Neural cell (in vitro differentiated cells): ENCODE measurements at regions not wholly inside any gene's neighbourhood (a gene's known extent, or its start where the extent isn't known, plus 50 kb on each side); places are given as distances from the start of the nearest gene placed in this dataset.

ENCODE experiments used
- H2AFZ ChIP-seq: fragments of 200-600, 300-800 bp; sonication (generic), shearing (Covaris generic); 2 replicates; pipeline ENCODE4 v1.6.0; 2014; ENCODE audit warnings: low read depth, mild to moderate bottlenecking, antibody characterized with exemption, low read length, moderate library complexity
- H3F3A ChIP-seq: fragments of 200-600 bp; shearing (Covaris generic); 2 replicates; pipeline ENCODE4 v1.6.1; 2016; ENCODE audit warnings: mild to moderate bottlenecking, moderate library complexity, mixed read lengths, antibody characterized with exemption, low read length; ENCODE audit not compliant: insufficient read depth, poor library complexity, severe bottlenecking
- H3K27ac ChIP-seq: fragments of 200-600, 300-800 bp; sonication (generic), shearing (Covaris generic); 2 replicates; pipeline ENCODE4 v1.5.1; 2014; ENCODE audit warnings: mild to moderate bottlenecking, low read length, moderate library complexity
- H3K27me3 ChIP-seq: fragments of 300-800, 200-600 bp; sonication (generic), shearing (Covaris generic); 2 replicates; pipeline ENCODE4 v1.6.0; 2014; ENCODE audit warnings: mild to moderate bottlenecking, low read depth, low read length, moderate library complexity; ENCODE audit not compliant: insufficient read depth
- H3K36me3 ChIP-seq: fragments of 300-800, 200-600 bp; sonication (generic), shearing (Covaris generic); 2 replicates; pipeline ENCODE4 v1.5.1; 2014; ENCODE audit warnings: mild to moderate bottlenecking, antibody characterized with exemption, low read length, moderate library complexity; ENCODE audit not compliant: insufficient read depth
- H3K4me2 ChIP-seq: fragments of 300-800, 200-600 bp; sonication (generic), shearing (Covaris generic); 2 replicates; pipeline ENCODE4 v1.6.0; 2014; ENCODE audit warnings: mild to moderate bottlenecking, low read length
- H3K4me3 ChIP-seq: fragments of 300-800, 200-600 bp; sonication (generic), shearing (Covaris generic); 2 replicates; pipeline ENCODE4 v1.5.1; 2014; ENCODE audit warnings: mild to moderate bottlenecking, low read length, moderate library complexity
- H3K79me2 ChIP-seq: fragments of 200-600 bp; shearing (Covaris generic); replicated peaks from 2 replicates; pipeline ENCODE4 v1.6.0; 2014; ENCODE audit warnings: mild to moderate bottlenecking, low read length, moderate library complexity; ENCODE audit not compliant: insufficient read depth
- H3K9ac ChIP-seq: fragments of 300-800, 200-600 bp; sonication (generic), shearing (Covaris generic); 2 replicates; pipeline ENCODE4 v1.6.1; 2016; ENCODE audit warnings: mild to moderate bottlenecking, low read length, mixed read lengths
- H3K9me2 ChIP-seq: fragments of 200-600 bp; shearing (Covaris generic); 2 replicates; pipeline ENCODE4 v1.6.1; 2016; ENCODE audit warnings: mild to moderate bottlenecking, low read length, mixed read lengths; ENCODE audit not compliant: insufficient read depth
- H3K9me3 ChIP-seq: fragments of 200-600, 300-800 bp; sonication (generic), shearing (Covaris generic); 2 replicates; pipeline ENCODE4 v1.6.1; 2016; ENCODE audit warnings: mild to moderate bottlenecking, mixed run types, low read length, moderate library complexity, mixed read lengths
- H4K20me1 ChIP-seq: fragments of 200-600 bp; shearing (Covaris generic); 2 replicates; pipeline ENCODE4 v1.6.1; 2016; ENCODE audit warnings: mild to moderate bottlenecking, mixed run types; ENCODE audit not compliant: insufficient read depth
- EP300 ChIP-seq: fragments of 450-650 bp; conservative IDR thresholded peaks from 2 replicates; pipeline ENCODE4 v1.6.1; 2014; ENCODE audit warnings: antibody characterized with exemption, mild to moderate bottlenecking, moderate library complexity; ENCODE audit not compliant: poor library complexity, severe bottlenecking
- EZH2 ChIP-seq: fragments of 200-600, 300-800 bp; shearing (Covaris generic), sonication (generic); IDR thresholded peaks from 2 replicates; pipeline ENCODE4 v1.6.1; 2014; ENCODE audit warnings: antibody characterized with exemption, low read length, borderline replicate concordance, mild to moderate bottlenecking; ENCODE audit not compliant: insufficient read depth, poor library complexity, severe bottlenecking
- MXI1 ChIP-seq: fragments of 450-650 bp; conservative IDR thresholded peaks from 2 replicates; pipeline ENCODE4 v1.6.1; 2014; ENCODE audit warnings: antibody characterized with exemption, mild to moderate bottlenecking; ENCODE audit not compliant: poor library complexity, severe bottlenecking
- POLR2AphosphoS5 ChIP-seq: IDR thresholded peaks from 2 replicates; pipeline ENCODE4 v1.6.1; 2012
- RAD21 ChIP-seq: fragments of 450-650 bp; conservative IDR thresholded peaks from 2 replicates; pipeline ENCODE4 v1.6.1; 2014; ENCODE audit warnings: antibody characterized with exemption, mild to moderate bottlenecking, moderate library complexity
- SMC3 ChIP-seq: fragments of 450-650 bp; conservative IDR thresholded peaks from 2 replicates; pipeline ENCODE4 v1.6.1; 2014; ENCODE audit warnings: antibody characterized with exemption, mild to moderate bottlenecking, moderate library complexity; ENCODE audit not compliant: poor library complexity
- TAF1 ChIP-seq: IDR thresholded peaks from 2 replicates; pipeline ENCODE4 v1.6.1; 2012; ENCODE audit warnings: low read depth
- TF ChIP-seq, protein P1 (sequence below): IDR thresholded peaks from 2 replicates; pipeline ENCODE4 v1.6.1; 2012; ENCODE audit warnings: borderline replicate concordance
- TF ChIP-seq, protein P2 (sequence below): fragments of 450-650 bp; IDR thresholded peaks from 2 replicates; pipeline ENCODE4 v1.5.1; 2014; ENCODE audit warnings: antibody characterized with exemption, mild to moderate bottlenecking, moderate library complexity; ENCODE audit not compliant: poor library complexity, severe bottlenecking

DNA sequence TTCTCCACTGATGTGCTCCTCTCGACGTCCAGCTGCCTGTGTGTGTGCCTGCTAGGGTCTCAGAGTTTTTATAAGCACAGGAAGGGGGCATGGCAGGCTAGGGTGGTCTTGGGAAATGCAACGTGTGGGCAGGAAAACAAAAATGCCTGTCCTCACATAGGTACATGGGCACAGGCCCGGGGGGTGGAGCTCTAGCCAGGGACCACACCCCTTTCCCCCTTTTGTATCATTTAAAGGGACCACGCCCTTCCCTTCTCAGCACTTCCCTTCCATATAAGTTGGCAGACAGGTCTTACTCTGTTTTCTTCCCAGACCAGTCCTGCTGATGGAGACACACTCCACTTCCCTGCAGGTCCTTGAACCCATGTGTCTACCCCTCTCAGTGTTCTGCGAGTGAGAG, 645.0 kb downstream of the CBLN2 start:
- Histone ChIP-seq H3K27me3 (no peaks in the 10 kb centered on the region), H3K4me3 (no peak overlapping the region), H3K36me3 (no peaks in the 10 kb centered on the region), H4K20me1 (no peaks in the 10 kb centered on the region), H3K9me3 (no peaks in the 10 kb centered on the region), H3F3A (no peaks in the 10 kb centered on the region), H3K27ac (no peak overlapping the region), H3K4me2 (no peak overlapping the region), H2AFZ (no peak overlapping the region), H3K79me2 (no peaks in the 10 kb centered on the region), H3K9ac (no peak overlapping the region), H3K9me2 (no peaks in the 10 kb centered on the region)
- TF ChIP-seq, protein P1, sequence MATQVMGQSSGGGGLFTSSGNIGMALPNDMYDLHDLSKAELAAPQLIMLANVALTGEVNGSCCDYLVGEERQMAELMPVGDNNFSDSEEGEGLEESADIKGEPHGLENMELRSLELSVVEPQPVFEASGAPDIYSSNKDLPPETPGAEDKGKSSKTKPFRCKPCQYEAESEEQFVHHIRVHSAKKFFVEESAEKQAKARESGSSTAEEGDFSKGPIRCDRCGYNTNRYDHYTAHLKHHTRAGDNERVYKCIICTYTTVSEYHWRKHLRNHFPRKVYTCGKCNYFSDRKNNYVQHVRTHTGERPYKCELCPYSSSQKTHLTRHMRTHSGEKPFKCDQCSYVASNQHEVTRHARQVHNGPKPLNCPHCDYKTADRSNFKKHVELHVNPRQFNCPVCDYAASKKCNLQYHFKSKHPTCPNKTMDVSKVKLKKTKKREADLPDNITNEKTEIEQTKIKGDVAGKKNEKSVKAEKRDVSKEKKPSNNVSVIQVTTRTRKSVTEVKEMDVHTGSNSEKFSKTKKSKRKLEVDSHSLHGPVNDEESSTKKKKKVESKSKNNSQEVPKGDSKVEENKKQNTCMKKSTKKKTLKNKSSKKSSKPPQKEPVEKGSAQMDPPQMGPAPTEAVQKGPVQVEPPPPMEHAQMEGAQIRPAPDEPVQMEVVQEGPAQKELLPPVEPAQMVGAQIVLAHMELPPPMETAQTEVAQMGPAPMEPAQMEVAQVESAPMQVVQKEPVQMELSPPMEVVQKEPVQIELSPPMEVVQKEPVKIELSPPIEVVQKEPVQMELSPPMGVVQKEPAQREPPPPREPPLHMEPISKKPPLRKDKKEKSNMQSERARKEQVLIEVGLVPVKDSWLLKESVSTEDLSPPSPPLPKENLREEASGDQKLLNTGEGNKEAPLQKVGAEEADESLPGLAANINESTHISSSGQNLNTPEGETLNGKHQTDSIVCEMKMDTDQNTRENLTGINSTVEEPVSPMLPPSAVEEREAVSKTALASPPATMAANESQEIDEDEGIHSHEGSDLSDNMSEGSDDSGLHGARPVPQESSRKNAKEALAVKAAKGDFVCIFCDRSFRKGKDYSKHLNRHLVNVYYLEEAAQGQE = no peak
- TF ChIP-seq MXI1 (no peak), POLR2AphosphoS5 (no peak), TAF1 (no peak), EZH2 (no peak), SMC3 (no peak), EP300 (no peak), RAD21 (no peak)
- TF ChIP-seq, protein P2, sequence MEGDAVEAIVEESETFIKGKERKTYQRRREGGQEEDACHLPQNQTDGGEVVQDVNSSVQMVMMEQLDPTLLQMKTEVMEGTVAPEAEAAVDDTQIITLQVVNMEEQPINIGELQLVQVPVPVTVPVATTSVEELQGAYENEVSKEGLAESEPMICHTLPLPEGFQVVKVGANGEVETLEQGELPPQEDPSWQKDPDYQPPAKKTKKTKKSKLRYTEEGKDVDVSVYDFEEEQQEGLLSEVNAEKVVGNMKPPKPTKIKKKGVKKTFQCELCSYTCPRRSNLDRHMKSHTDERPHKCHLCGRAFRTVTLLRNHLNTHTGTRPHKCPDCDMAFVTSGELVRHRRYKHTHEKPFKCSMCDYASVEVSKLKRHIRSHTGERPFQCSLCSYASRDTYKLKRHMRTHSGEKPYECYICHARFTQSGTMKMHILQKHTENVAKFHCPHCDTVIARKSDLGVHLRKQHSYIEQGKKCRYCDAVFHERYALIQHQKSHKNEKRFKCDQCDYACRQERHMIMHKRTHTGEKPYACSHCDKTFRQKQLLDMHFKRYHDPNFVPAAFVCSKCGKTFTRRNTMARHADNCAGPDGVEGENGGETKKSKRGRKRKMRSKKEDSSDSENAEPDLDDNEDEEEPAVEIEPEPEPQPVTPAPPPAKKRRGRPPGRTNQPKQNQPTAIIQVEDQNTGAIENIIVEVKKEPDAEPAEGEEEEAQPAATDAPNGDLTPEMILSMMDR = no peak

DNA sequence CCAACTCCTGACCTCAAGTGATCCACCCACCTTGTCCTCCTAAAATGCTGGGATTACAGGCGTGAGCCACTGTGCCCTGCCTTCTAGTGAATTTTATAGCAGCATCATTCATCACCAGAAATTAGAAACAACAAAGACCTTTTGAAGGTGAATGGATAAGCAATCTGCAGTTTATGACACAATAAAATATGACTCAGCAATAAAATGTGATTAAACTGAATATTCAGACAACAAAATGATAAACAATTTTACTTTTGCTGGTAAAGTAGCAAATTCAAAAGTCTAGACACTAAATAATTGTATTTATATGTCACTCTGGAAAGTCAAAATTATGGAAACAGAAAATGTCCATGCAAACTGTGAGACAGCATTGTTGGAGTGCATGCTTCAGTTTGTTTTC, 656.6 kb downstream of the CBLN2 start:
- Histone ChIP-seq H3K27me3 (no peaks in the 10 kb centered on the region), H3K9me3 (no peaks in the 10 kb centered on the region), H3K79me2 (no peaks in the 10 kb centered on the region), H3K4me3 (no peak overlapping the region), H3K36me3 (no peaks in the 10 kb centered on the region), H3K27ac (no peak overlapping the region), H4K20me1 (no peaks in the 10 kb centered on the region), H3K9ac (no peak overlapping the region), H3F3A (no peaks in the 10 kb centered on the region), H3K9me2 (no peaks in the 10 kb centered on the region), H2AFZ (no peak overlapping the region), H3K4me2 (no peak overlapping the region)
- TF ChIP-seq RAD21 (no peak), SMC3 (no peak), EP300 (no peak), EZH2 (no peak), TAF1 (no peak), POLR2AphosphoS5 (no peak)
- TF ChIP-seq, protein P1 = no peak
- TF ChIP-seq, protein P2 = no peak
